K562 (cell line): ENCODE measurements at regions not wholly inside any gene's neighbourhood (a gene's known extent, or its start where the extent isn't known, plus 50 kb on each side); places are given as distances from the start of the nearest gene placed in this dataset.
"Not testable (repeated sequence)": the region's sequence is repeated elsewhere in the genome, so short reads cannot be mapped to it uniquely, and the experiment has no call there.

Experiments used
- ATAC-seq: fragments of 200-7000 bp; cut with Tn5 transposase; 3 replicates; pipeline ENCODE4 v1.9.1; 2020; ENCODE audit warnings: moderate library complexity
- BruUV-seq: library from RNA; stranded (reverse); fragments of 400-500 nt; replicated peaks from 2 replicates; lab custom pipeline; 2021; lab: Mats Ljungman, UMichigan
- CTCF ChIA-PET: fragments of 300-600 bp; formaldehyde crosslinking; extraction: SDS; loops from one replicate; lab custom pipeline; 2021; ENCODE audit warnings: low intra/inter-chr PET ratio; lab: Yijun Ruan, JAX
- POLR2A ChIA-PET: fragments of 300-600, 350-650 bp; sonication (Branson Sonifier 250); formaldehyde crosslinking; extraction: SDS; loops from one replicate; lab custom pipeline; 2021; ENCODE audit warnings: antibody characterized with exemption, inconsistent platforms; lab: Yijun Ruan, JAX
- DNase-seq, 4 experiments: peaks; one replicate each; pipeline versions ENCODE4 v3.0.0 to v3.0.0-alpha.2; 2011 to 2018; ENCODE audit warnings: low spot score in 3 of 4, mixed read lengths in 3 of 4; ENCODE audit errors: extremely low read depth in 1 of 4
- FAIRE-seq: peaks from 2 replicates; lab custom pipeline; 2011; peaks lifted over from hg19 to GRCh38; lab: Jason Lieb, UNC
- H2AFZ ChIP-seq: 2 replicates; pipeline ENCODE4 v1.6.0; 2011; ENCODE audit warnings: low read depth, low read length, control low read depth, inconsistent platforms
- H3K27ac ChIP-seq: fragments of 200-600 bp; 3 replicates; pipeline ENCODE4 v1.8.0; 2011; ENCODE audit warnings: low read depth, mild to moderate bottlenecking, control low read depth, inconsistent platforms, low read length, moderate library complexity, mixed read lengths; ENCODE audit errors: extremely low read depth
- H3K27me3 ChIP-seq, 2 experiments: fragments of 300-600 bp in 1 of 2; 2 replicates in 1 of 2; 3 replicates in 1 of 2; pipeline versions ENCODE4 v1.6.0 to v1.8.0; 2011; ENCODE audit warnings: inconsistent platforms in 2 of 2, low read length in 2 of 2, mild to moderate bottlenecking in 1 of 2, mixed read lengths in 1 of 2, moderate library complexity in 1 of 2; ENCODE audit not compliant: control insufficient read depth in 2 of 2, insufficient read depth in 2 of 2
- H3K36me3 ChIP-seq: fragments of 300-600 bp; 3 replicates; pipeline ENCODE4 v1.8.0; 2011; ENCODE audit warnings: mild to moderate bottlenecking, low read length, inconsistent platforms; ENCODE audit not compliant: control insufficient read depth, insufficient read depth
- H3K4me1 ChIP-seq, 2 experiments: fragments of 200-600 bp in 1 of 2; replicated peaks in 1 of 2; 2 replicates in 1 of 2; 3 replicates in 1 of 2; pipeline versions ENCODE4 v1.5.1 to v1.8.0; 2011; ENCODE audit warnings: inconsistent platforms in 2 of 2, low read length in 2 of 2, mild to moderate bottlenecking in 1 of 2, mixed read lengths in 1 of 2, moderate library complexity in 1 of 2; ENCODE audit not compliant: control insufficient read depth in 2 of 2, insufficient read depth in 2 of 2
- H3K4me2 ChIP-seq: 2 replicates; pipeline ENCODE4 v1.6.1; 2011; ENCODE audit warnings: low read length, control low read depth, inconsistent platforms, mixed read lengths; ENCODE audit not compliant: insufficient read depth
- H3K4me3 ChIP-seq: fragments of 200-600 bp; sonication (generic), shearing (Covaris generic); 2 replicates; pipeline ENCODE4 v1.5.1; 2016; ENCODE audit warnings: control low read depth, inconsistent platforms
- H3K79me2 ChIP-seq: fragments of 200-600 bp; 3 replicates; pipeline ENCODE4 v1.8.0; 2011; ENCODE audit warnings: low read length, inconsistent platforms; ENCODE audit not compliant: control insufficient read depth, insufficient read depth
- H3K9ac ChIP-seq, 2 experiments: 2 replicates each; pipeline versions ENCODE4 v1.6.0 to v1.6.1; 2011; ENCODE audit warnings: low read depth in 2 of 2, low read length in 2 of 2, control low read depth in 1 of 2, inconsistent platforms in 1 of 2, mild to moderate bottlenecking in 1 of 2, mixed read lengths in 1 of 2; ENCODE audit not compliant: insufficient read depth in 1 of 2
- H3K9me1 ChIP-seq: one replicate; pipeline ENCODE4 v1.6.0; 2011; ENCODE audit warnings: inconsistent platforms, mild to moderate bottlenecking, low read length, moderate library complexity; ENCODE audit not compliant: control insufficient read depth, insufficient read depth
- H3K9me3 ChIP-seq: replicated peaks from 2 replicates; pipeline ENCODE4 v1.5.1; 2011; ENCODE audit warnings: low read depth, low read length, inconsistent platforms; ENCODE audit not compliant: control insufficient read depth, insufficient read depth
- H4K20me1 ChIP-seq: replicated peaks from 2 replicates; pipeline ENCODE4 v1.6.1; 2011; ENCODE audit warnings: low read length, inconsistent platforms, mixed read lengths; ENCODE audit not compliant: control insufficient read depth, insufficient read depth
- KAT2B ChIP-seq: IDR thresholded peaks from one replicate; pipeline ENCODE4 v1.6.1; 2012; ENCODE audit warnings: low read depth, mild to moderate bottlenecking, control low read depth, inconsistent platforms, low read length, moderate library complexity
- KDM1A ChIP-seq, 2 experiments: fragments of 450-650 bp; IDR thresholded peaks; 2 replicates each; pipeline ENCODE4 v1.6.1; 2016; ENCODE audit warnings: mild to moderate bottlenecking in 2 of 2
- MAFF ChIP-seq: IDR thresholded peaks from 2 replicates; pipeline ENCODE4 v1.6.1; 2012; ENCODE audit warnings: low read length, improper control_type of control experiment
- RB1 ChIP-seq: fragments of 450-650 bp; IDR thresholded peaks from 2 replicates; pipeline ENCODE4 v1.6.1; 2017; ENCODE audit warnings: low read depth, mild to moderate bottlenecking
- SMARCA5 ChIP-seq: fragments of 450-650 bp; IDR thresholded peaks from 2 replicates; pipeline ENCODE4 v1.6.1; 2016
- WGBS: fragments of 100-300 bp; shearing (Covaris generic); methylation state at CpG from one replicate; pipeline ENCODE4 v1.1.6; 2016; ENCODE audit warnings: low coverage, mixed read lengths; ENCODE audit not compliant: insufficient coverage; ENCODE audit errors: missing lambda C conversion rate; 5-methylcytosine and 5-hydroxymethylcytosine counted together
- in situ Hi-C: fragments of 300-500 bp; cut with MboI; formaldehyde crosslinking; loops from 4 replicates; pipeline ENCODE4 v1.15.0; 2018; ENCODE audit warnings: inconsistent platforms, mixed read lengths
- intact Hi-C: fragments of 100-400 bp; cut with micrococcal nuclease; formaldehyde crosslinking; loops from 2 replicates; pipeline ENCODE4 v1.14.2; 2022
- TF ChIP-seq, protein P1 (sequence below), 3 experiments: IDR thresholded peaks in 2 of 3; conservative IDR thresholded peaks in 1 of 3; 2 replicates each; pipeline ENCODE4 v1.5.1; 2011 to 2012; ENCODE audit warnings: low read length in 3 of 3, mild to moderate bottlenecking in 3 of 3, control low read depth in 2 of 3, improper control_type of control experiment in 1 of 3, inconsistent platforms in 1 of 3, low read depth in 1 of 3, mixed read lengths in 1 of 3, moderate library complexity in 1 of 3; ENCODE audit not compliant: insufficient read depth in 2 of 3

DNA sequence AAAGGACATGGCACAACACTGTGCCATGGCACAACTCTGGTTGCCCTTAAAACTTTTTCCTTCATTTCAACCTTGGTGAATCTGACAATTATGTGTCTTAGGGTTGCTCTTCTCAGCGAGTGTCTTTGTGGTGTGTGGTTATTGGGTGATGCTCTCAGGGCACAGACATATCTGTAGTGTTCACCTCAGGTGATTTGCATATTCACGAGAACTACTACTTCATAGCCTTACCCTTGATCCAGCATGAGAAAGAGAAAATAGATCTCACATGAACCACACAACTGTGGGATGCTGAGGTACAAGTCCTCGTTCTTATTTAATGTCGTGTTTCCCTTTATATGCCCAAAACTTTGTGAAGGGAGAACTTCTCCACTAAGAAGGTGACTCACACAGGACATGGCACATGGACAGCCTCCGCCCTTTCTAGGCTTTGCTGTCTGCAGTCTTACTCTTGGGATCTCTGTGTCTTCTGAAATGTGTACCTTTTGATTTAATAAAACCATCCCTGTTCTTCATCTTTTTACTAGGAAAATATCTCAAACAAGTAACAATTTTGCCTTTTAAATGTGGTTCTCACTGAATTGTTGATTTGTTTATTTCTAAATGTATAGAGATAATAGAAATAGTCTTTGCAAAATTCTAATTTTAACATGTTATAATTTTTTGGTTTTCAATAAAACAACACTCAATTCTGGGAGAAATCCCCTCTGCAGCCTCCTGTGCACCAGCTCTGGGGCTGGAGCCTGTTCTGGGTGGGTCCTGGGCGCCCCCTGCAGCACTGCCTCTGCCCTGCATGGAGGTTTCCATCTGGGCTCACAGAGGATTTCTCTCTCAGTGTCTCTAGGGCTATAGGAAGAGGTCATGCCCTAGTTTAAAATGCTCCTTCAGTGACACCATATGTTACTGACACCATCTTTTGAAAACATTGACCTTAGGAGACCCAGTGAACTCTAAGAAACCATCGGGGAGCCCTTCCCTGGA is 651.2 kb downstream of the TMEM121 start:
- H3K9me3 ChIP-seq, in situ Hi-C loops, FAIRE-seq, H3K9ac ChIP-seq, intact Hi-C loops, H3K27ac ChIP-seq, H3K79me2 ChIP-seq, H3K4me3 ChIP-seq, H3K4me2 ChIP-seq, H3K4me1 ChIP-seq, DNase-seq, H2AFZ ChIP-seq, H3K9me1 ChIP-seq, H3K36me3 ChIP-seq, POLR2A ChIA-PET, CTCF ChIA-PET, H3K27me3 ChIP-seq, BruUV-seq, H4K20me1 ChIP-seq: not testable (repeated sequence)
- 10% methylated on average over 4 of the region's 7 CpGs for WGBS
- TF ChIP-seq, protein P1, sequence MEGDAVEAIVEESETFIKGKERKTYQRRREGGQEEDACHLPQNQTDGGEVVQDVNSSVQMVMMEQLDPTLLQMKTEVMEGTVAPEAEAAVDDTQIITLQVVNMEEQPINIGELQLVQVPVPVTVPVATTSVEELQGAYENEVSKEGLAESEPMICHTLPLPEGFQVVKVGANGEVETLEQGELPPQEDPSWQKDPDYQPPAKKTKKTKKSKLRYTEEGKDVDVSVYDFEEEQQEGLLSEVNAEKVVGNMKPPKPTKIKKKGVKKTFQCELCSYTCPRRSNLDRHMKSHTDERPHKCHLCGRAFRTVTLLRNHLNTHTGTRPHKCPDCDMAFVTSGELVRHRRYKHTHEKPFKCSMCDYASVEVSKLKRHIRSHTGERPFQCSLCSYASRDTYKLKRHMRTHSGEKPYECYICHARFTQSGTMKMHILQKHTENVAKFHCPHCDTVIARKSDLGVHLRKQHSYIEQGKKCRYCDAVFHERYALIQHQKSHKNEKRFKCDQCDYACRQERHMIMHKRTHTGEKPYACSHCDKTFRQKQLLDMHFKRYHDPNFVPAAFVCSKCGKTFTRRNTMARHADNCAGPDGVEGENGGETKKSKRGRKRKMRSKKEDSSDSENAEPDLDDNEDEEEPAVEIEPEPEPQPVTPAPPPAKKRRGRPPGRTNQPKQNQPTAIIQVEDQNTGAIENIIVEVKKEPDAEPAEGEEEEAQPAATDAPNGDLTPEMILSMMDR (IDR thresholded peaks at IDR 0.05 in 2 of 3, conservative IDR thresholded peaks at IDR 0.05 in 1 of 3; ENCODE audit: insufficient read depth in 2 of 3, low read depth in 1 of 3, low read length in 3 of 3) = 0 out of 6 replicates have a peak, but pooled peaks of 1 of the 3 experiments have one; percentile 16
- ATAC-seq = peak; percentile 80

DNA sequence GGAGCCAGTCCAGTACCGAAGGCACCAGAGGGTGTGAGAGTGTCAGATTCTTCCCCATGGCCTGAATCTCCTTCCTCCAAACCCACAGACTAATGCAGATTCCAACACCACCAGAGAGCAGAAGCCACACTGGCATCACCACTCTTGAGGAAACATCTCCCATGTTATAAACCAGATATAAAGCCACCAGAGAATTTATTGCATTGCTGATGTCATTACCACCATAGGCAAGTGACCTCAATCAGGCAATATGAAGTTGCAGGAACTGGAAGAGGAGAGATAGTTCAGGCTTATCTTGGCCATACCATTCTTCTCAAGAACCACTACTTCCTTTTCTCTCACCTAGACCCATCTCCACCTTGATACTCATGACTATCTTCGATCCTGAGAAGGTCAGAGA is 653.4 kb downstream of the TMEM121 start:
- Histone ChIP-seq H3K4me1 (no peaks in the 10 kb centered on the region), H3K9me1 (no peaks in the 10 kb centered on the region), H3K79me2 (no peaks in the 10 kb centered on the region), H3K9ac (no peak overlapping the region), H2AFZ (no peak overlapping the region), H3K9me3 (no peaks in the 10 kb centered on the region), H3K4me3 (no peak overlapping the region), H3K36me3 (no peaks in the 10 kb centered on the region), H3K27ac (no peak overlapping the region), H3K4me2 (no peak overlapping the region), H4K20me1 (no peaks in the 10 kb centered on the region), H3K27me3 (no peaks in the 10 kb centered on the region)
- intact Hi-C loops (no loop called here), in situ Hi-C loops (no loop called here)
- no peak for TF ChIP-seq KDM1A (IDR thresholded peaks at IDR 0.05)
- no peak for TF ChIP-seq RB1
- no peak for TF ChIP-seq KAT2B
- no peak for TF ChIP-seq SMARCA5
- no peak for TF ChIP-seq MAFF
- DNase-seq (no peak), ATAC-seq (no peak), FAIRE-seq (no peak)
- ChIA-PET POLR2A (no interaction called here), CTCF (no interaction called here)
- WGBS = 0% methylated on average over 2 of the region's 2 CpGs
- no TSS peak for BruUV-seq

DNA sequence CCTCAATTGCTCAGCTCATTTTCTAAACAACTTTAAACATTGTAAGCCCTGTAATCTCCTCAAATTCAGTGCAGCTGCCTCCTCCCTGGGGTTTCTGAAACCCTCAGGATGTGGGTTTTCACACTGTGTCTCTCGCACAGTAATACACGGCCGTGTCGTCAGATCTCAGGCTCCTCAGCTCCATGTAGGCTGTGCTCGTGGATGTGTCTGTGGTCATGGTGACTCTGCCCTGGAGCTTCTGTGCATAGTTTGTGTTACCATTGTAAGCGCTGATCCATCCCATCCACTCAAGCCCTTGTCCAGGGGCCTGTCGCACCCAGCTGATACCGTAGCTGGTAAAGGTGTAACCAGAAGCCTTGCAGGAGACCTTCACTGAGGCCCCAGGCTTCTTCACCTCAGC is 658.4 kb downstream of the TMEM121 start:
- H3K79me2 ChIP-seq, H3K4me2 ChIP-seq, H3K9me3 ChIP-seq, intact Hi-C loops, H3K9me1 ChIP-seq, H3K4me1 ChIP-seq, H3K27ac ChIP-seq, DNase-seq, H3K4me3 ChIP-seq, BruUV-seq, CTCF ChIA-PET, FAIRE-seq, H3K27me3 ChIP-seq, in situ Hi-C loops, POLR2A ChIA-PET, H3K9ac ChIP-seq, H4K20me1 ChIP-seq, H3K36me3 ChIP-seq, ATAC-seq, H2AFZ ChIP-seq: not testable (repeated sequence)
- WGBS = 4% methylated on average over 5 of the region's 8 CpGs
